A172 (cell line): ENCODE measurements at regions not wholly inside any gene's neighbourhood (a gene's known extent, or its start where the extent isn't known, plus 50 kb on each side); places are given as distances from the start of the nearest gene placed in this dataset.

Experiments
- DNase-seq: peaks from one replicate; pipeline ENCODE4 v3.0.0-alpha.2; 2015; ENCODE audit warnings: low spot score

DNA sequence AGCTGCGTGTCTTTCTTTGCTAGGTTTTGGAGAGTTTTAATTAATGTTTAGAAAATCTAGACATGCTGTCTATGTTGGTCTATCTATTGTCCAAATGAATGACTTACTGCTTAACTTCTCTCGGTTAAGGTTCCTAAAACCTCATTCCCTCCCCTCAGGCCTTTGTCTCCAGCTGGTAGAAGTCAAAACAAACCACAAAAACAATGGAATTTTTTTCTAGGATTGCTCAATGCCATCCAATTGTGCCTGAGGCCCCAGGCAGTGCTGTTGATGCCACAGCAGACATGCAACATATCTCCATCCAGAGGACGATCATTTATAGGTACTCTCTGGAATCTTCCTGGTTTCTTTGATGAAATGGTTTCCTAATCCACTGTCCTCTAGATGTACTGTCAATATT is 448.2 kb upstream of the TBX3 start:
- DNase-seq = peak; percentile 68

DNA sequence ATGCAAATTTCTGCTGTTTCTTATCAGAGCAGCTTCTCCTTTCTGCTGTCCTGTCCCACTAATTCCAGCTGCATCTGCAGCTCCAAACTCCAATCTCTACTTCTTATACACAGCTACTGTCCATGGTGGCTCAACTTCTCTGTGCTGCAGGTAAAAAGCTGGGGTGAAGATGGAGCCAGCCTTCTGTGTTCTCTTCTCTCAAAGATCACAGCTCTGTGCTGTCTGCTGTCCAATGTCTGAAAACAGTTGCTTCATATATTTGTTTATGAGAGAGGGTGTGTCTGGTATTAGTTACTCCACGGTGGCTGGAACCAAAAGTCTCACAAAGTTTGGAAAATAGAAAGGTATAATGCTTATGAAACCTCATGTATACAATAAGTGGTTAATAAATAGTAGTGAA is 445.8 kb upstream of the TBX3 start:
- DNase-seq = no peak

DNA sequence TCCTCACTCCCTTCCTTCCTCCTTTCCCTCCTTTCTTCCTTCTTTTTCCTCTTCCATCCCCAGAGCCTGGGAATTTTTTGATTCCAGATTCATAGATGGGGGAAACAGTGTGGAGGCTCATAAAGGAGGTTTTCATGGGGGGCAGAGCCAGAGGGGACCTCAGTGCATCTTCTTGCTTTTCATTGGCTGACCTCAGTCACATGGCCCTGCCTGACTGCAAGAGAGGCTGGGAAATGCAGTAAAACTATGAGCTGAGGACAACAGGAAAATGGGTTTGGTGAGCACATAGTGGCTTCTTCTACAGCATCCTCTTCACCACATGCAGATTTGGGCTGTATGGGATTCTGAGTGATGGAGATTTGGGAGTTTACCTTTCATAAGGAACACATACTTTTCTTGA is 437.1 kb upstream of the TBX3 start:
- DNase-seq = no peak

DNA sequence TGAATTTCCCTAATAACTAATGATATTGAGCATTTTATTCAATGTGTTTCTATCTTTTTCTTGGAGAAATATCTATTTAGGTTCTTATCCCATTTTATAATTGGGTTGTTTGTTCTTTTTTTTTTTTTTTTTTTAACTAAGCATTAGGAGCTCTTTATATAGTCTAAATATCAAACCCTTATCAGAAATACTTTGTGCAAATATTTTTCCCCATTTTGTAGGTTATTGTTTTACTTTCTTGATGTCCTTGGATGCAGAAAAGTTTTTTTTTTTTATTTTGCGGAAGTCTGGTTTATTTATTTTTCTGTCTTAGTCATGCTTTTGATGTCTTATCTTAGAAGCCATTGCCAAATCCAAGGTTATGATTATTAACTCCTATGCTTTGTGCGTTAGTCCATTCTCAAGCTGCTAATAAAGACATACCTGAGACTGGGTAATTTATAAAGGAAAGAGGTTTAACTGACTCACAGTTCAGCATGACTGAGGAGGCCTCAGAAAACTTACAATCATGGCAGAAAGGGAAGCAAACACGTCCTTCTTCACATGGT is 434.3 kb upstream of the TBX3 start:
- no peak for DNase-seq

DNA sequence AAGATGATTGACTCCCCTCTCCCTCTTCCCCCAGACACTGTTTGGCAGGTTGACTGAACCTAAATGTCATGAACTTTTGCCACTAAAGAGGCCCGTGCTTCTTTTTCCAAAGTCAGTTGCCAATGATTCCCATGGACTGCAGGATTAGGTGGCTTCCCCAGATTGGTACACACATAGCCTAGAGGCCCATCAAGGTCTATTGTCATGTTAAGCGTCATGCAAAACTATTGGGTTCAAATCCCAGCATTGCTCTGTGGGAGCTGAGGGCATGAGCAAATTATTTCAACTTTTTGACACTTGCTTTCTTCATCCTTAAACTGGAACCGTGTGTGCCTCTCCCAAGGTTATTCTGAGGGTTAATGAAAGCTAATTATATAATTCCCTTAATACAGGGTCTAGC is 430.2 kb upstream of the TBX3 start:
- no peak for DNase-seq

DNA sequence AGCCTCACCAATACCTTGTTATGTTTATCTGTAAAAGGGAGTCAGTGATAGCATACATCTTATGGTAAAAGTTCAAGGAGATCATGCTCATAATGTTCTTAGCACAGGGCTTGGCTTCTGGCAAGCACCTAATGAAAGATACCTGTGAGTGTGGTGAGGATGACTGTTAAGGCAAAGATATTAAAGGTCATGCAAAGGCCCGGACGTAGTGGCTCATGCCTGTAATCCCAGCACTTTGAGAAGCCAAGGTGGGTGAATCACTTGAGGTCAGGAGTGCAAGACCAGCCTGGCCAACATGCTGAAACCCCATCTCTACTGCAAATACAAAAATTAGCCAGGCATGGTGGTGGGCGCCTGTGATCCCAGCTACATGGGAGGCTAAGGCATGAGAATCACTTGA is 425.9 kb upstream of the TBX3 start:
- DNase-seq = no peak

DNA sequence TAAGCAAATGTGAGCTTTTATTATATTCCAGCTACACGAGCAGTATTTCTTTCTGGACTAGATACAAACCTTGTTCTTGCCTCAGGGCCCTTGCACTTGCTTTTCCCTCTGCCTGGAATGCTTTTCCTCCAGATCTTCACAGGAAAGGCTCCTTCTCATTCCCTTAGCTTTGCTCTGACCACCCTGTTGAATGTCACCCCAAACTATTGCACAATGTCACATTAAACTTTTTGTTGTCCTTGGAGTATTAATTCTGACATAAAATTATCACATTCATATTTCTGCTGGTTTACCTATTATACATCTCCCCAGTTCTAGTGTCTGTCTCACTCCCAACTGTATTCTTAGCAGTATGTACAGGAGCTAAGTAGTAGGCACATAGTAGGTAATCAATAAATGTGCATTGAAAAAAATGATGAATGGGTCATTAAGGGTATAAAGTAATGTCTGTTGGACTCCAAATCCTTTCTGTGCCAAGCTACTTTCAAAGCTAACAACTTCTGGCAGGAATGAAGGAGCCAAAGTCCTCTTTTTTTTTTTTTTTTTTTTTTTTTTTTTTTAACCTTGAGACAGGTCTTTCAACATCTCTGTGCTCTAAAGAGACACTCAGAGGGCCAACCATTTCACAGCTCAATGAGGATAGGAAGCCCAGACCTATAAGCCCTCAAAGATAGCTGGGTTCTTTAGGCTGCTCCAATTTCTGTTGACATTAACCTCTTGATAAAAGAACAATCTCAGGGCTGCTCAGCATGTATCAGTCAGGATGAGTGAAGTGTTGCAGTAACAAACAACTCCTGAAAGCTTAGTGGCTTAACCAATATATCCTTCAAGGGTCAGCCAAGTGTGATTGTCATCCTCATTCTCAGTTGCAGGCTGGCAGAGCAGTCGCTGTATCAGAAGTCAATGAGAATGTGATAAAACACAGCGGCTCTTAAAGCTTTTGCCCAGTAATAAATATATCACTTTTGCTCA is 424.4 kb upstream of the TBX3 start:
- DNase-seq = no peak

DNA sequence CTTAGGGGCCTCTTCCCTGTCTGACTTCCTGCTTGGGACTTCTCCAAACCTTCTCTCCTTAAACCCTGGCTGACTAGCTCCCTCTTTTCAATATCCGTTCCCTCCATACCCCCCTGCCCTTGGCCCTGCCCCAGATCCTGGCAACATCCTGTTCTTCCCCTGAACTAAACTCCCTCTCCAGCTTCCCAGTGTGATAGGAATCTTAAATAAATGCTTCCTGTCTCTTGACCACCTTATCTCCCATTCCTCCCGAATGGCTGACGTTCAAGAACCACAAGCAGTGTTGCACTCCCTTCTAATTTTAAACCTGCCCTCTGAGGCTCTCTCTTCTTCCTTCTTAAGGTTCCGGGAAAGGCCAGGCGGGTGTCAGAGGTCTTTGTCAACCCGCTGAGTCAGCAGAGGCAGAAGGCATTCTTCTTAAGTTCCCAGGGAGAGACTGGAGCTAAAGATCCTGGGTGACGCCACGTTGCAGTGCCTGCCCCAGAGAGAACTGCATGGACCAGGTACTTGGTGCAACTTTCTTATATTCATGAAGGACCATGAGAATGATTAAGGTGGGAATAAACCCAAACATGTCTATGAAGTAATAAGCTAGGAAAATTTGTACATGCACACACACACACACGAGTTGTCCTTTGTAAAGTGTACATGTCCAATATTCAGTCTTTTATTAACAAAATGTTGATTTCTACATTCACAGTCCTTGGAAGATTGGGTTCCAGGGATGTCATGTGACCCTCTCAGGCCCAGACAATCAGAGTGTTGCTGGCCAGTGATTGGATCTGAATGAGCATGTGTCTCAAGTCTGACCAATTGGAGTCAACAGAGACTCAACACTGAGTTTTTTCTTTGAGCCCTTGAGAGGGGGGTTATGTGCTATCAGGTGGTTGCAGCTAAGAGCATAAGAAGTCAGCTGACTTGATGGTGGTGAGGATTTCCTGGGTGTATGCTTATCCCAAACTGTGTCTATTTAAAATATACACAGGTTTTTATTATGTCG is 420.2 kb upstream of the TBX3 start:
- DNase-seq = peak; percentile 71

DNA sequence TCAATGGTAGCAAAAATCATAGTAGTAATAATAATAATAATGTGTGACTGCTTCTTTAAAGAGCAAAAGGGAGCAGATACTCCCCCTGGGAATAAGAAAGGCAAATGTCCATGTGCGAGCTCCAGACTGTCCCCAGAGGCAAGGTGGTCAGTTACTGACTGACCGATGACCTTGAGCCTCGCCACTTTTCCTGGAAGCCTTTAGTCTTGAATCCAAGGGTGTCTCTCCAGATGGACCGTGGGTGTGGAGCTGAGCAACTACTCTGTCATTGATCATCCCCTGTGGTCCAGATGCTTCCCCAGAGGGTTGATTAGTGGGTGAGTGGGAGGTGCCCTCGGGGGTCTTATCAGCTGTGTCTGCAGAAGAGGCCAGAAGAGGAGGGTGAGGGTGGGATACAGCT is 418.5 kb upstream of the TBX3 start:
- no peak for DNase-seq

DNA sequence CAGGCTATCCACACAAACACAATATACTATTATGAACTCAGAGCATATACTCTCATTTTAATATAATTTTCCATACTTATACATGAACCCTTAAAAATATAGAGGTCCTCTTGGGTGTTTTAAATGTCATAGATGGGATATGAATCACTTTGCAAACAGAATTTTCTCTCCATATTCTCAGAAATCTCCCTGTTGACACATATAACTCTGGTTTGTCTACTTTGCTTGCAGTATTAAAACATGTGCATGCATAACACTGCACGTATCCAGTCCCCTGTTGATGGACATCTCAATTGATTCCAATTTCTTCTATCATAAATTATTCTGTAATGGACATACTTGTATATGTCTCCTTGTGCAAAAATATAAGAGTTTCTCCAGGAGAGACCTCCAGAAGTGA is 417.5 kb upstream of the TBX3 start:
- DNase-seq = no peak

DNA sequence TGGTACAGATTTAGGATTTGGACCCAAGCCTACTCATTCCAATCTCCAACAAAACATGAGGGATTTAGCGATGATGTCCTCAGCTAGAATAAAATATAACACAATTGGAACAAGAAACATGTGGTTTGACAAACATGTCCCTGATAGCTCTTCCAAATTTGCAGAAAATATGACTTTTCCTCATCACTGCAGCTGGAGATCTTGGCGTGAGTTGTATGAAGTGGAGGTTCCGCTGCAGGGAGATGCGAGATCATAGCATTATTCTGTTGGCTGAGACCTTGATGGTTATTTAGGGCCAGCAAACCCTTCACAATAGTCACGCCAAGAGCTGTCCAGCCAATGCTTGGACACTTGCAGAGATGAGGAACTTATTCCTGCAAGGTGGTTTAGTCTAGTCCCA is 413.4 kb upstream of the TBX3 start:
- no peak for DNase-seq

DNA sequence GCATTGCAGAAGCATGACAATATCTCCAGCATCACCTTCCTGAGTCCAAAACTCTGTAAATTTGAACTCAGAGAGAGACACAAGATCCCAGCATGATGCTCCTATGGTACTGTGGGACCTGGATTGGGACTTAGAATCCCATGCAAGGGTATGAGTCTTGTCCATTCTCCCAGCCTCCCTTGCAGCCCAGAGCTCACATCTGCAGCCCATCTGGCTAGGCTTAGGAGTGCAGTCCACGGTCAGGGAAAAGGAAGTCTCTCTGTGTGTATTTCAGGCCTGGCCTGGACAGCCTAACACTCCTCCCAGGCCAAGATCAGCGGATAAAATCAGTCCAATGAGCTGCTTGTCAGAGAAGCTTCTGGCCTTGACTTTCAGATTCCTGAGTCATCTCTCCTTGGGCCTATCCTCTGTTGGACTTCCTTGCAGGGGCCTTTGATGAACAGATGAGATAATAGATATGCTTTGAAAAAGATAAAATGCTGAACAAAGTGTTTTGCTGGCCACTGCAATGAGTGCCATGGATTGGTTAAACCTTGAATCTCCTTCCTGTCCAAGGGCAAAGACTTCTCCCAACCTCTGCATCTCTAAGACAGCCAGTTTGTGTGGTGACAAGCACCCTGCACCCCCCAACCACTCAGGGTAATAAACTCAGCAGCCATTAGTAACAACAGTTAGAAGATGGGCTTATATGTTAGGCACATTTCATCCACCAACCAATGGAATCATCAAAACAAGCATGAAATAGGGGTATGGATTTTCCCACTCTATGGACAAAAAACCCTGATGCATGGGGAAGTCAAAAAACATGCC is 412.8 kb upstream of the TBX3 start:
- DNase-seq = no peak

DNA sequence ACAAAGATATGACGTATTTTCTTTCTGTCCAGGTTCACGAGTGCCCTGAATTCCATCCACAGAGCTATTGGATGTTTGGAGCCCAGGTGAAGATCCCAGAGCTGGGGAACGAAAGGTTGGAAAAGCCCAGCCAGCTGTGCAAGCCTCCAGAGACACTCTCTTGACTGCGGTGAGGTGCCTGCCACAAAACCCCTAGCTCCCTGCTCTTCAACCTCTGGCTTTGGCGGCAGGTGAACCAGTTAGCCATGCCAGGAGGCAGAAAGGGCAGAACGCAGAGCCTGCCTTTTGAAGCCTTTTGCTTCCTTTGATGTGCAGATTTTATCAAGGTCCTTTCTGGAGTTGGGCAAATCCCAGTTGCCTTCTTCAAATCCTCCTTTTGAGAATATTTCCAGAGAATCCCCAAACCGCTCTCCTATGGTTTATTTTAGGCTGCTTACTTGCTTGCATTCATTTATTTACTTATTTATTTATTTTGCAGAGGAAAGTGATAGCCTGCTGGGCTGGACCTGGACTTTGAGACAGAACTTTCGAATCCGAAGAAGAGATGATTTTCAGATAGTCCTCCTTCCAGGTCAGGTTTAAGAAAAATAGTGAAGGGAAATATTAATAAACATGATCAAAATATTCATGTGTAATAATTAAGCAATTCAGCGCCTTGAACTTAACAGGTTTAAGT is 411.2 kb upstream of the TBX3 start:
- no peak for DNase-seq

DNA sequence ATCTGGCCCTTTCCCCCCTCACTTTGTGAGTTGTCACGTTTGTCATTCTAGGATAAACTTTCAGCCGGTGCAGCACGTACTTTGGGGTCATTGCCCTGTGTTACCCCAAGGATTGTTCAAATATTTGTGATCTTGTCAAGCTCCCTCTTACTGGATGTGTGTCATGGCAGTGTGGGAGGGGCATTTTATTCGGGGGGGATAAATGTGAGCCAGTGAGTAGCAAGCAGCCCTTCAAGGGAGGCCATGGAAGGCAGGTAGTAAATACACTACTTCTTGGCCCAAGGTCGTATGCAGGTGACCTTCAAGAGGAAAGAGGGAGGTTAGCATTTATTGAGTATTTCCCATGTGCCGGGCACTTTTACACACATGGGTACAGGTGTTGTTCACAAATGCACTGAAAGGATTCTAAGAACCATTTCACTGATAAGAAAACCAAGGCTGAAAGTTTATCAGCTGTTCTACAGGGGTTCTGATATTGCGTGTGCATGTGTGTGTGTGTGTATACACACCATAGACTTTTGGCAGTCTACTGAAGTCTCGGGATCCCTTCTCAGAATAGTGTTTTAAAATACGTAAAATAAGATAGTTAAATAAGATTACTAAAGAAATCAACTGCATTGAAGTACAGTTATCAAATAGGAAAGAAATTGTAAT is 410.3 kb upstream of the TBX3 start:
- no peak for DNase-seq

DNA sequence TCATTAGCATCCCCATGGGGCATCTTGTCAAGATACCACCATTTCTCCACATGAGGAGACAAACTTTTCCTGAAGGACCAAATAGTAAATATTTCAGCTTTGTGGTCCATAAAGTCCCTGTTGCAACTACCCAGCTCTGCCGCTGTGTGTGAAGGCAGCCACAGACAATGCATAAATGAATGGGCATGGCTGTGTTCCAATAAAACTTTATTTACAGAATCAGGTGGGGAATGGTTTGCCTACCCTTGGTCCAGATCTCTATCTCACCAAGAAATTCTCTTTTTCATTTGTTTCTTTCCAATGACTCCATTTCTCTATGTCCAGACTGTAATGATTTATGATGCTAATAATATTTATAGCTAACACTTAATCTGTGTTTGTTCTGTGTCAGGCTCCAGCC is 409.3 kb upstream of the TBX3 start:
- no peak for DNase-seq

DNA sequence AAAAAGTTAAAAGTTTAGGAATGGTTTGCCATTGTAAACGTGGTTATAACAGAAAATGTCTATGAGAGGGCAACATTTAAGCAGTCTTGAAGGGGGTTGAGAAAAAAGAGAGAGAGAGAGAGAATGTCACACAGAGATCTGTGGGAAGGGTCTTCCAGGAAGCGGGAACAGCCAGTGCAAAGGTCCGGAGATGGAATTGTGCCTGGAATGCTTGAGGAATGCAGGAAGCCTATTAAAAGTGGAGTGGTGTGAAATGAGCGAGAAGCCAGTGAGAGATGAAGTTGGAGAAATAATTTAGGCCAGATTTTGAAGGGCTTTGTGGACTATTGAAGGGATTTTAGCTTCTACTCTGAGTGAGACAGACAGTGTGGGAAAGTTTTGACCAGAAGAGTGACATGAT is 406.8 kb upstream of the TBX3 start:
- no peak for DNase-seq

DNA sequence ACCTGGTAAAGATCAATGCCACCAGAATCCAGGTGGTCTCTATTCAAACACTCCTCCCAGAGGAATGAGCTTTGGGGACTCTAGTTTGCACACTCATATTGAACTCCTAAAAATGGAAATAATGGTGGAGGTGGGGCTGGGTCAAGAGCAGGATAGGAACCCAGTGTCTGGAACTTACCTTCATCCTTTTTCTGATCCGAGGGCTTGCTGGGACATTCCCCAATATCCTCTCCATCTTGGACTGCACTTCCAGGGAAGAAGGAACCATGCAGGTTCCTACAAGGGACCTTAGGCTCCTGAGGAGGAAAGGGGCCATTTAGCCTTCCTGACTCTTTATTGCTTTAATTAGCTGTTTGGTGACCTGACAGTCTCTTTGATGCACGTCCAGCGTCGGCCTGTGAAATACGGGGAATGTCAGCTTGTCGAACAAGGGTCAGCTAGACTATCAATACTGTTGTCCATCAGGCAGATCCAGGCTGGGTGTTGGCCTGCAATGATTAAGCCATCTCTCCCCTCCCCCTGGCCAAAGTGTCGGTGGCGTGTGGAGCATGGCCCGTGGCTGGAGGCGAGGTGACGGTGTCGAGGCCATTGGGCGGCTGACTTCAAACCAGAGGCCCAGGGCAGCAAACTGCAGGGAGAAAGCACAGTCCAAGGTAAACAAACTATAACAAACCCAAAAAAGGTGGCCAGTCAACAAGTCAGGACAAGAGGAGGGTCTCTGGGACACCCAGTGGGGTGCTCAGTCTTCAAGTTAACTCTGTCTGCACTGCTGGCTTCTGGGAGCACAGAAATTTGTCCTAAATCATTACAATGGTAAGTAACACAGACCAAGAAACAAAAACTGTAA is 405.2 kb upstream of the TBX3 start:
- no peak for DNase-seq

DNA sequence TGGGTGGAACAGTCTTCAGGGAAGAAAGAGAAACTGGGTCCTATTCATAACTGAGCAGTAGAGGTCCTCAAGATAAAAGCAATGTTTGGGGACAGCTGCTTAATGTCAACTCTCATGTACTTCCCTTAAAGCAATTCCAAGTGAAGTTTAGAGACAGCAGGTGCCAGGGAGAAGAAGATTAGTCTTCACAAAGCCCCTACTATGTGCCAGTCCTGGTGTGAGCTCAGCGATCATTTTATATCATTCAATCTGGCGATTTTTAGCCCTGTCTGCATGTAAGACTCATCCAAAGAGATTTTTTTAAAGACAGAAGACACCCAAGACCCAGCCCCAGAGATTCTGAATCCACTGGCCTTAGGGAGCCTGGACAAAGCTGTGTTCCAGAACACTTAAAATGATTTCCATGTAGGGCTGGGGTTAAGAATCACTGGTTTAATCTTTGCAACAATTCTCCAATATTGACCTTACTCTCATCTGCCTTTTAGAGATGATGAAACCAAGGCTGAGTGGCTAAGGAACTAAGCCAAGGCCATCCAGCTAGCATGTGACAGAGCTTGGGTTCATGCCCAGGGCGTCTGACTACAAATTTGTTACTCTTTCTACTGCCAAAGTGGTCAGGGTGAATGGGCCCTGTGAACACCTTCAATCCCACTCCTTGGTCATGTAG is 404.5 kb upstream of the TBX3 start:
- DNase-seq = no peak

DNA sequence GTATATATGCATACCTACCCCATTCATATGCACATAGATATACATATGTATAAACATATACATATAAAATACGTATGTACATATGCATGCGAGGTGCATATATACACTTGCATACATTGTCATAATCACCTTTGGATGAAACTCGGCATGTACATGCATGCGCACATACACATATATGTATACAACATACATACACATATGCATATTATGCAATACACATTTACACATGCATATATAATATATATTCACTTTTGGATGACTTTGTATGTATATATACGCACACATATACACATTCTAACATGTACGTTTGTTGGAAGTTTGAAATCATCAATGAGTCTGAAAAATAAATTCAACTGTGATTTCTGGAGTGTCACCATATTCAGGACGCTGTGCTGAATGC is 401.6 kb upstream of the TBX3 start:
- DNase-seq = no peak
